ENCODE measurements at regions not wholly inside any gene's neighbourhood (a gene's known extent, or its start where the extent isn't known, plus 50 kb on each side); places are given as distances from the start of the nearest gene placed in this dataset.

- H3K4me3 ChIP-seq (ENCODE audit: low read depth, low read length): no peak overlapping the region
- TF ChIP-seq CTCF (conservative IDR thresholded peaks at IDR 0.05; ENCODE audit: low read depth, low read length): no peak
- DNase-seq (ENCODE audit: low read depth): no peak
Observed at GRCh38 chr20:61170496-61171320, 81.4 kb upstream of the CDH4 start.

DNA sequence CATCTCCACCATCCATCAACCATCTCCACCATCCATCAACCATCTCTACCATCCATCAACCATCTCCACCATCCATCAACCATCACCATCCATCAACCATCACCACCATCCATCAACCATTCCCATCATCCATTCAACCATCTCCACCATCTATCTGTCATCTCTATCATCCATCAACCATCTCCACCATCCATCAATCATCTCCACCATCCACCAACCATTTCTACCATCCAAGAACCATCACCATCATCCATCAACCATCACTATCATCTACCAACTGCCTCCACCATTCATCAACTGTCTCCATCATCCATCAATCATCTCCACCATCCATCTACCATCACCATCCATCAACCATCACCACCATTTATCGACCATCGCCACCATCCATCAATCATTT is 78.8 kb upstream of the CDH4 start:
- TF ChIP-seq CTCF (conservative IDR thresholded peaks at IDR 0.05; ENCODE audit: low read depth, low read length): no peak
- DNase-seq (ENCODE audit: low read depth): no peak
- H3K4me3 ChIP-seq (ENCODE audit: low read depth, low read length): no peak overlapping the region

- no peak for TF ChIP-seq CTCF (conservative IDR thresholded peaks at IDR 0.05; ENCODE audit: low read depth, low read length)
- no peak for DNase-seq (ENCODE audit: low read depth)
Observed at GRCh38 chr20:61173961-61174725, 77.9 kb upstream of the CDH4 start.

GRCh38 chr20:61176874-61177273 is 75.2 kb upstream of the CDH4 start:
- DNase-seq (ENCODE audit: low read depth): no peak
- no peak for TF ChIP-seq CTCF (conservative IDR thresholded peaks at IDR 0.05; ENCODE audit: low read depth, low read length)
- no peak overlapping the region for H3K4me3 ChIP-seq (ENCODE audit: low read depth, low read length)

More at GRCh38 chr20:61173961-61174725, 77.9 kb upstream of the CDH4 start:
- H3K4me3 ChIP-seq (ENCODE audit: low read depth, low read length): no peak overlapping the region

DNA sequence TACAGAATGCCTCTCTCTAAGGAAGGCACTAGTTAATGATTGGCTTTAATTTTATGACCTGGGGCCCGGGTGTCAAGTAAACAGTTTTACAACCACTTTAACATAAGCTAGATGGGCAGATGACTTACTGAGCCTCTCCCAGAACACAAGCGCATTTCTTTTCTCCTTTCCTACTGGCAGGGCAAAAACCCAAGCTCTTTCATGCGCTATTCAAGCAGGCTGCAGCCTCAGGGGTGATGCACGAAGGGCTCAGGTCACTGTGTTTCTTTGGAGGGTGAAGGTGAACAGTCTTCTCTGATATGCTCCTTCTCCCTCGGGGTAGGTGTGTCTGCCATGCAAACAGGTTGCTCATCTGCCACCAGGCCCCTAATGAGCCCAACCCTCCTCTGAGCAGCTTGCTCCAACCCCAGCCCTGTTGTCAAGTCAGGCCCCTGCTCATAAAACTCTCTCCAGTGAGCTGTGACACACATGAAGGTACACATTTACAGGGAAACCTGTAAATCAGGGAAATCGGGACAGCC is 73.5 kb upstream of the CDH4 start:
- no peak for DNase-seq (ENCODE audit: low read depth)
- no peak overlapping the region for H3K4me3 ChIP-seq (ENCODE audit: low read depth, low read length)
- TF ChIP-seq CTCF (conservative IDR thresholded peaks at IDR 0.05; ENCODE audit: low read depth, low read length): no peak

DNA sequence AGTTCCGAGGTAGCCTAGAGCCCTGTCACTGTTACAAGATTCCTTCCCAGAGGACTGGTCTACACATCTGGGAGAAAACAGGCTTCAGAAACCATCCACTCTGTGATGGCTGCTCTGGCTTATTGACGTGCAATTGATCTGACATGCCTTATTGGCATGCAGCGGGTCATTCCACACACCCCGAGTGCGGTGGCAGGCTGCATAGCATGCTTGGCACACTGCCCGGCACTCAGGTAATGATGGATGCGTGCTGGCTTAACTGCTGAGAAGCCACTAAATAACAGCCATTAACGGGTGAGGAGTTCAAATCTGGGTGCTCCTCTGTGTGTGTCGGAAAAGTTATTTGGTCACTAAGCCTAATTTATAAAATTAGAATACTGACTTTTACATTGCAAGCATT is 67.9 kb upstream of the CDH4 start:
- no peak for TF ChIP-seq CTCF (conservative IDR thresholded peaks at IDR 0.05; ENCODE audit: low read depth, low read length)
- no peak for DNase-seq (ENCODE audit: low read depth)
- no peak overlapping the region for H3K4me3 ChIP-seq (ENCODE audit: low read depth, low read length)
